ENCODE measurements at regions not wholly inside any gene's neighbourhood (a gene's known extent, or its start where the extent isn't known, plus 50 kb on each side); places are given as distances from the start of the nearest gene placed in this dataset.

GRCh38 chr12:12010277-12011039 lies 60.3 kb upstream of the BCL2L14 start:
- H3K4me3 ChIP-seq (replicated peaks; ENCODE audit: low read depth, low read length): no peak overlapping the region
- no peak for TF ChIP-seq CTCF (IDR thresholded peaks at IDR 0.05; ENCODE audit: low read depth, low read length, missing control alignments)
- no peak for DNase-seq (ENCODE audit: extremely low read depth, low read depth)

GRCh38 chr12:12011880-12012260 lies 58.9 kb upstream of the BCL2L14 start:
- TF ChIP-seq CTCF (IDR thresholded peaks at IDR 0.05; ENCODE audit: low read depth, low read length, missing control alignments): no peak
- DNase-seq (ENCODE audit: extremely low read depth, low read depth): no peak
- no peak overlapping the region for H3K4me3 ChIP-seq (replicated peaks; ENCODE audit: low read depth, low read length)

- no peak for TF ChIP-seq CTCF (IDR thresholded peaks at IDR 0.05; ENCODE audit: low read depth, low read length, missing control alignments)
- no peak for DNase-seq (ENCODE audit: extremely low read depth, low read depth)
Measured at GRCh38 chr12:12015073-12015685, 55.6 kb upstream of the BCL2L14 start.

GRCh38 chr12:12016284-12017100 lies 54.2 kb upstream of the BCL2L14 start:
- DNase-seq (ENCODE audit: extremely low read depth, low read depth): no peak
- TF ChIP-seq CTCF (IDR thresholded peaks at IDR 0.05; ENCODE audit: low read depth, low read length, missing control alignments): no peak
- no peak overlapping the region for H3K4me3 ChIP-seq (replicated peaks; ENCODE audit: low read depth, low read length)

More at GRCh38 chr12:12015073-12015685, 55.6 kb upstream of the BCL2L14 start:
- H3K4me3 ChIP-seq (replicated peaks; ENCODE audit: low read depth, low read length): no peak overlapping the region

GRCh38 chr12:12017135-12017581 lies 53.6 kb upstream of the BCL2L14 start:
- DNase-seq (ENCODE audit: extremely low read depth, low read depth): no peak
- H3K4me3 ChIP-seq (replicated peaks; ENCODE audit: low read depth, low read length): no peak overlapping the region
- no peak for TF ChIP-seq CTCF (IDR thresholded peaks at IDR 0.05; ENCODE audit: low read depth, low read length, missing control alignments)

GRCh38 chr12:12017798-12018197 lies 52.9 kb upstream of the BCL2L14 start:
- TF ChIP-seq CTCF (IDR thresholded peaks at IDR 0.05; ENCODE audit: low read depth, low read length, missing control alignments): no peak
- no peak for DNase-seq (ENCODE audit: extremely low read depth, low read depth)
- H3K4me3 ChIP-seq (replicated peaks; ENCODE audit: low read depth, low read length): no peak overlapping the region

Measured in HFF-Myc (cell line).